Tibial nerve (tissue), 4 donors: ENCODE measurements at regions not wholly inside any gene's neighbourhood (a gene's known extent, or its start where the extent isn't known, plus 50 kb on each side); places are given as distances from the start of the nearest gene placed in this dataset.
"Not testable (repeated sequence)": the region's sequence is repeated elsewhere in the genome, so short reads cannot be mapped to it uniquely, and the experiment has no call there.

Experiments used
- DNase-seq, 2 donors: peaks; one replicate each; pipeline ENCODE4 v3.0.0-alpha.2; 2019; ENCODE audit warnings: low spot score in 2 of 2
- H3K27ac ChIP-seq, 4 donors: fragments of 200-600 bp; sonication (generic) in 3 of 4; one replicate each; pipeline ENCODE4 v1.5.1; 2017 to 2019; ENCODE audit warnings: mild to moderate bottlenecking in 1 of 4
- H3K27me3 ChIP-seq, 2 donors: fragments of 200-600 bp; sonication (generic) in 1 of 2; one replicate each; pipeline versions ENCODE4 v1.5.1 to v1.6.0; 2017 to 2019
- H3K36me3 ChIP-seq, 3 donors: fragments of 200-600 bp; sonication (generic); one replicate each; pipeline ENCODE4 v1.5.1; 2018 to 2019
- H3K4me1 ChIP-seq, 4 donors: fragments of 200-600 bp; sonication (generic) in 3 of 4; one replicate each; pipeline ENCODE4 v1.5.1; 2017 to 2019
- H3K4me3 ChIP-seq, 4 donors: fragments of 200-600 bp; sonication (generic) in 3 of 4; one replicate each; pipeline ENCODE4 v1.5.1; 2017 to 2019; ENCODE audit warnings: mild to moderate bottlenecking in 1 of 4, moderate library complexity in 1 of 4
- H3K9me3 ChIP-seq, 4 donors: fragments of 200-600 bp; sonication (generic) in 3 of 4; one replicate each; pipeline ENCODE4 v1.5.1; 2017 to 2019
- CTCF ChIP-seq, 5 experiments: fragments of 200-600 bp in 3 of 5; fragments of 450-650 bp in 2 of 5; sonication (generic) in 3 of 5; IDR thresholded peaks; one replicate each; pipeline ENCODE4 v1.5.1; 2016 to 2019; ENCODE audit warnings: antibody characterized with exemption in 5 of 5, mild to moderate bottlenecking in 3 of 5, moderate library complexity in 2 of 5
- EP300 ChIP-seq, 2 donors: sonication (generic); formaldehyde crosslinking; IDR thresholded peaks; one replicate each; pipeline ENCODE4 v1.6.1; 2017; ENCODE audit warnings: antibody characterized with exemption in 2 of 2, mild to moderate bottlenecking in 1 of 2
- POLR2A ChIP-seq, 2 donors: fragments of 450-650 bp; IDR thresholded peaks; one replicate each; pipeline ENCODE4 v1.6.1; 2017; ENCODE audit warnings: antibody characterized with exemption in 2 of 2, mild to moderate bottlenecking in 2 of 2, moderate library complexity in 2 of 2
- WGBS, 2 donors: methylation state at CpG; one replicate each; pipeline ENCODE4 v1.1.5; 2018; 5-methylcytosine and 5-hydroxymethylcytosine counted together

- TF ChIP-seq POLR2A (IDR thresholded peaks at IDR 0.05), result no peak
- Histone ChIP-seq H3K36me3 (no peaks in the 10 kb centered on the region), H3K4me1 (no peaks in the 10 kb centered on the region), H3K4me3 (no peak overlapping the region), H3K27me3 (no peaks in the 10 kb centered on the region), H3K9me3 (no peaks in the 10 kb centered on the region), H3K27ac (no peak overlapping the region)
- DNase-seq, result no peak
- WGBS, 2 donors, result 81 to 86% methylated on average over 3 of the region's 3 CpGs
Measured at GRCh38 chr16:58850678-58851020, 116.5 kb upstream of the GOT2 start.

DNA sequence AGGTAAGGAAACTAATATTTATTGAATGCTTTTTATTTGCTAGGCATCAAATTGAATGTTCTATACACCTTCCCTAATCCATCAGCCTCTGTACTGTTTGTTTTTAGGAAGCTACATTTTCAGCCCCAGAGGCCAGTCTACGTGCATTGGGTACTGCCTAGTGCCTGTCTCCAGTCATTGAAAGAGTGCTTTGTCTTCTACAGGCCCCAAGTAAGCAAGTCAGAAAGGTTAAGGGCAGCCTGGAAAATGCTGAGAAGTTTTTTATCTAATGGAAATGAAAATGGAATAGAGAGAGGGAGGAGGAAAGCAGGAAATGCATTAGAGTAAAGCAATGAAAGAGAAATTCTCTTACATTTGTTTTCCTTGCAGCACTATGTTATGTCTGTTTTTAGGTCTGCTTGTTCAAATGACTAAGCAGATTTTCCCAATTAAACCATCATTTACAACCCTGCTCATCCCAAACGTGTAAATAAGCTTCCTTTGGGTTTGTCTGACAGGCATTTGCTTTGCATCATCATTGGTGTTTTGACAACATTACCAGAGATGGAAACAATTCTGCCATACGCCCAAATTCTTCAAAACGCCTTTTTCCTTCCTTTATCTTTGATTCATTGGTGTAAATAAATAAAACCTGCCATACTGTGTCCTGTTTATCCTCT lies 116.0 kb upstream of the GOT2 start:
- TF ChIP-seq CTCF (IDR thresholded peaks at IDR 0.05) (no peak), EP300 (IDR thresholded peaks at IDR 0.05) (no peak), POLR2A (IDR thresholded peaks at IDR 0.05) (no peak)
- Histone ChIP-seq H3K27ac (no peak overlapping the region), H3K36me3 (no peaks in the 10 kb centered on the region), H3K27me3 (no peaks in the 10 kb centered on the region), H3K4me3 (no peak overlapping the region), H3K9me3 (no peaks in the 10 kb centered on the region), H3K4me1 (no peaks in the 10 kb centered on the region)
- DNase-seq, result no peak
- 39 to 41% methylated on average over 4 of the region's 4 CpGs for WGBS, 2 donors

GRCh38 chr16:58848662-58849002 lies 114.5 kb upstream of the GOT2 start:
- Histone ChIP-seq H3K9me3 (no peaks in the 10 kb centered on the region), H3K4me3 (no peak overlapping the region), H3K36me3 (no peaks in the 10 kb centered on the region), H3K4me1 (no peaks in the 10 kb centered on the region), H3K27ac (no peak overlapping the region), H3K27me3 (no peaks in the 10 kb centered on the region)
- TF ChIP-seq POLR2A (IDR thresholded peaks at IDR 0.05) (no peak), EP300 (IDR thresholded peaks at IDR 0.05) (no peak), CTCF (IDR thresholded peaks at IDR 0.05) (no peak)
- 90 to 94% methylated on average over 2 of the region's 2 CpGs for WGBS, 2 donors
- DNase-seq, result no peak

DNA sequence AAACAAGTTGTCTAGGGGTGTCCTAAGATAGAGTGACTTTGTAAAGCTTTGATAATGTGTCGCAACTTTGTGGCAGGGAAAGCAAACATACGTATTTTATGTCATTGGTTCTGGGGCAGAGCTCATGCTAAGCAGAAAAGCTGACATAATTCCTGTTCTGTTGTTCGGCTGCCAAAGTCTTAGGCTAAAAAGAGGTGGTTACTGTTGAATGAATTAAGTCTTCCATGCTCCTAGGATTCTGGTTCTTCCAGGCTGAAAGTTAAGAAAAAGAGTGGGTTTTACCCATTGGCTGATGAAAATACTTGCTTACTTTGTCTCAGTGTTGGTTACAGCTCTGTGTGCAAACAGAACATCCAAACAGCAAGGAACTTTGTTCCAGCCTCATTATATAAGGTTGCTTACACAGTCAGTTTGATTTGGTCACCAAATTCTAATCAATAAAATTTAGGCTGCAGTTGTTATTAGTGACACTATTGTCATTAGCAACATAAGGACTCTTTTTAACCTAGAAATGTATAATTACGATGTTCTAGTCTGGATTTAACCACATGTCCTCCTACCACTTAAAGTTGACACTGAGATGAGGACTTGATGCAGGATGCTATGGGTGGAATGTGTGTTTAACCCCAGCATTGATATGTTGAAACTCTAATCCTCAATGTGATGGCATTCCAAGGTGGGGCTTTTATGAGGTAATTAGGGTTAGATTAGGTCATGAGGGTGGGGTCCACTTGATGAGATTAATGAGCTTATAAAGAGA lies 114.0 kb upstream of the GOT2 start:
- H3K27ac ChIP-seq, result no peak overlapping the region
- no peaks in the 10 kb centered on the region for H3K4me1 ChIP-seq
- no peak overlapping the region for H3K4me3 ChIP-seq
- no peak for DNase-seq
- H3K27me3 ChIP-seq, result no peaks in the 10 kb centered on the region
- no peaks in the 10 kb centered on the region for H3K36me3 ChIP-seq
- no peaks in the 10 kb centered on the region for H3K9me3 ChIP-seq
- 42 to 49% methylated on average over 4 of the region's 4 CpGs for WGBS, 2 donors
- TF ChIP-seq CTCF (IDR thresholded peaks at IDR 0.05), result no peak
- no peak for TF ChIP-seq EP300 (IDR thresholded peaks at IDR 0.05)
- TF ChIP-seq POLR2A (IDR thresholded peaks at IDR 0.05), result no peak

DNA sequence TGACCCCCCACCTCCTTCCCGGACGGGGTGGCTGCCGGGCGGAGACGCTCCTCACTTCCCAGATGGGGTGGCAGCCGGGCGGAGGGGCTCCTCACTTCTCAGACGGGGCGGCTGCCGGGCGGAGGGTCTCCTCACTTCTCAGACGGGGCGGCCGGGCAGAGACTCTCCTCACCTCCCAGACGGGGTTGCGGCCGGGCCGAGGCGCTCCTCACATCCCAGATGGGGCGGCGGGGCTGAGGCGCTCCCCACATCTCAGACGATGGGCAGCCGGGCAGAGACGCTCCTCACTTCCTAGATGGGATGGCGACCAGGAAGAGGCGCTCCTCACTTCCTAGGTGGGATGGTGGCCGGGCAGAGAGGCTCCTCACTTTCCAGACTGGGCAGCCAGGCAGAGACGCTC lies 112.1 kb upstream of the GOT2 start:
- H3K36me3 ChIP-seq, H3K27ac ChIP-seq, H3K27me3 ChIP-seq, H3K9me3 ChIP-seq, DNase-seq, H3K4me1 ChIP-seq, H3K4me3 ChIP-seq: not testable (repeated sequence)
- 98 to 99% methylated on average over 12 to 19 of the region's 29 CpGs for WGBS, 2 donors

GRCh38 chr16:58843675-58844074 lies 109.6 kb upstream of the GOT2 start:
- peak in 1 of 5 experiments; percentile 34 for TF ChIP-seq CTCF (IDR thresholded peaks at IDR 0.05)
- no peak for TF ChIP-seq POLR2A (IDR thresholded peaks at IDR 0.05)
- no peak for TF ChIP-seq EP300 (IDR thresholded peaks at IDR 0.05)
- H3K9me3 ChIP-seq, result no peaks in the 10 kb centered on the region
- H3K36me3 ChIP-seq, result no peaks in the 10 kb centered on the region
- no peak overlapping the region for H3K4me3 ChIP-seq
- WGBS, 2 donors, result 19 to 20% methylated on average over 2 of the region's 2 CpGs
- H3K27me3 ChIP-seq, result no peaks in the 10 kb centered on the region
- no peak for DNase-seq
- H3K4me1 ChIP-seq, result no peaks in the 10 kb centered on the region
- H3K27ac ChIP-seq, result no peak overlapping the region
